ENCODE measurements at regions not wholly inside any gene's neighbourhood (a gene's known extent, or its start where the extent isn't known, plus 50 kb on each side); places are given as distances from the start of the nearest gene placed in this dataset.
A peak's percentile ranks its signal among the peaks of the same experiment; 100 is the strongest.

- Mint-ChIP-seq H3K27ac (peak overlapping the region; percentile 90), H3K4me1 (peaks cover 68% of the 10 kb centered on the region), H3K27me3 (ENCODE audit: low read depth) (no peaks in the 10 kb centered on the region), H3K36me3 (peaks cover 11% of the 10 kb centered on the region), H3K4me3 (no peak overlapping the region), H3K9me3 (peaks cover 15% of the 10 kb centered on the region)
- TF ChIP-seq, protein P1, sequence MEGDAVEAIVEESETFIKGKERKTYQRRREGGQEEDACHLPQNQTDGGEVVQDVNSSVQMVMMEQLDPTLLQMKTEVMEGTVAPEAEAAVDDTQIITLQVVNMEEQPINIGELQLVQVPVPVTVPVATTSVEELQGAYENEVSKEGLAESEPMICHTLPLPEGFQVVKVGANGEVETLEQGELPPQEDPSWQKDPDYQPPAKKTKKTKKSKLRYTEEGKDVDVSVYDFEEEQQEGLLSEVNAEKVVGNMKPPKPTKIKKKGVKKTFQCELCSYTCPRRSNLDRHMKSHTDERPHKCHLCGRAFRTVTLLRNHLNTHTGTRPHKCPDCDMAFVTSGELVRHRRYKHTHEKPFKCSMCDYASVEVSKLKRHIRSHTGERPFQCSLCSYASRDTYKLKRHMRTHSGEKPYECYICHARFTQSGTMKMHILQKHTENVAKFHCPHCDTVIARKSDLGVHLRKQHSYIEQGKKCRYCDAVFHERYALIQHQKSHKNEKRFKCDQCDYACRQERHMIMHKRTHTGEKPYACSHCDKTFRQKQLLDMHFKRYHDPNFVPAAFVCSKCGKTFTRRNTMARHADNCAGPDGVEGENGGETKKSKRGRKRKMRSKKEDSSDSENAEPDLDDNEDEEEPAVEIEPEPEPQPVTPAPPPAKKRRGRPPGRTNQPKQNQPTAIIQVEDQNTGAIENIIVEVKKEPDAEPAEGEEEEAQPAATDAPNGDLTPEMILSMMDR (IDR thresholded peaks at IDR 0.05; ENCODE audit: unreplicated experiment), result no peak
- no peak for DNase-seq (ENCODE audit: low spot score in 2 of 2, unreplicated experiment in 2 of 2)
Observed at GRCh38 chr5:124124711-124125229, 612.8 kb downstream of the CSNK1G3 start.

DNA sequence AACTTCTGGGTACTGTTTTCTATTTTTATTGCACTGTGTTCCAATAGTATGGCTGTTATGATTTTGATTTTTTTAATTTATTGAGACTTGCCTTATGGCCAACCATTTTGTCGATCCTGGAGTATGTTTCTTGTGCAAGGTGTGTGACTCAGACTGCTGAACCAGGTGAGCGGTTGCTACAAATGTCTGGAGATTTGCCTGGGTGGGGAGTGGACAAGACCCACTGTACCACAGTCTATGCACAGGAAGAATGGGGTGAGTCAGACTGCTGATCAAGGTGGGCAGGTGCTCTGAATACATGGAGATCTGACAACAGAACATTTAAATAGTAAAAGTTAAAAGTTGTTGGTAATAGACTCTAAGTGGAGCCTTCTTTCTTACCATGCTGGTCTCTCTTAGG is 609.2 kb downstream of the CSNK1G3 start:
- H3K9me3 Mint-ChIP-seq, result peaks cover 33% of the 10 kb centered on the region
- no peak overlapping the region for H3K27ac Mint-ChIP-seq
- H3K27me3 Mint-ChIP-seq (ENCODE audit: low read depth), result no peaks in the 10 kb centered on the region
- no peak overlapping the region for H3K4me3 Mint-ChIP-seq
- peaks cover 22% of the 10 kb centered on the region for H3K36me3 Mint-ChIP-seq
- TF ChIP-seq, protein P1 (IDR thresholded peaks at IDR 0.05; ENCODE audit: unreplicated experiment), result no peak
- peaks cover 39% of the 10 kb centered on the region for H3K4me1 Mint-ChIP-seq
- DNase-seq (ENCODE audit: low spot score in 2 of 2, unreplicated experiment in 2 of 2), result no peak

DNA sequence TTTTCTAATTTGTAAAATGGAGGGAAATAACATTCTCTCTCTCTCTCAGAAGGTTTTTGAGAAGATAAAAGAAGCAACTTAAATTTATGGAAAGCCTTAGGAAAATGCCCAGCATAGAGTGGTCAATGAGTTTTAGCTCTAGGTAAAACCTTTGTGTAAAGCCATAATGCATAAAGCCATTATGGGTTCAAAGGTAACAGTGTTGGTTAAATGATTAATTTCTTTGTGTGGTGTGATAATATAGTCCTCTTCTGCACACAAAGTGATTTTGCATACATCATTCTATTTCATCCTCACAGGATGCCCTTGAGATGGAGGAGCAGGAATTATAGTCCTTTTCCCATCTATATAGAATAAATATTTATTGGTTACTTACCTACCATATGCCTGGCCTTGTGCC is 602.9 kb downstream of the CSNK1G3 start:
- Mint-ChIP-seq H3K27me3 (ENCODE audit: low read depth) (no peaks in the 10 kb centered on the region), H3K36me3 (peaks cover 12% of the 10 kb centered on the region), H3K4me1 (no peaks in the 10 kb centered on the region), H3K27ac (no peak overlapping the region), H3K9me3 (peaks cover 19% of the 10 kb centered on the region), H3K4me3 (no peak overlapping the region)
- TF ChIP-seq, protein P1 (IDR thresholded peaks at IDR 0.05; ENCODE audit: unreplicated experiment), result no peak
- DNase-seq (ENCODE audit: low spot score in 2 of 2, unreplicated experiment in 2 of 2), result no peak

GRCh38 chr5:124111886-124112285 is 599.9 kb downstream of the CSNK1G3 start:
- H3K27ac Mint-ChIP-seq, result no peak overlapping the region
- no peaks in the 10 kb centered on the region for H3K4me1 Mint-ChIP-seq
- H3K4me3 Mint-ChIP-seq, result no peak overlapping the region
- no peaks in the 10 kb centered on the region for H3K9me3 Mint-ChIP-seq
- TF ChIP-seq, protein P1 (IDR thresholded peaks at IDR 0.05; ENCODE audit: unreplicated experiment), result no peak
- H3K27me3 Mint-ChIP-seq (ENCODE audit: low read depth), result no peaks in the 10 kb centered on the region
- DNase-seq (ENCODE audit: low spot score in 2 of 2, unreplicated experiment in 2 of 2), result no peak
- no peaks in the 10 kb centered on the region for H3K36me3 Mint-ChIP-seq

DNA sequence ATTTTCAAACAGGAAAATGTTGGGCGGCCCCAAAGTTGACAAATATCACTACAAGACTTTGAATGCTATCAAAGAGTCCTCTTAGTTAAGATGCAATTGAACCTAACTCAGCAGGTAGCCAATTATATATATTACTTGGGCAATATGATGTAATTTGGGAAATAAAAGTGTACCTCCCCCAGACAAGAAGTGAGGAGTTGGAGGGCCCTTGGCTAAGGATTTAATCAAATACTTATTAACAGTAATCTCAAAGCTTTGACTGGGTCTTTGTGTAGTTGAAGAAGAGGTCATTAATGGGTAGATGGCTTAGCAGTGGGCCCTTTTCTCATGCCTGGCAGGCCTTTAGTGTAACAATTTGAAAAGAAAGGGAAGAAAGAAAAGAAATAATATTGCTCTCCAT is 599.0 kb downstream of the CSNK1G3 start:
- no peak overlapping the region for H3K4me3 Mint-ChIP-seq
- TF ChIP-seq, protein P1 (IDR thresholded peaks at IDR 0.05; ENCODE audit: unreplicated experiment), result no peak
- H3K27me3 Mint-ChIP-seq (ENCODE audit: low read depth), result no peaks in the 10 kb centered on the region
- H3K36me3 Mint-ChIP-seq, result no peaks in the 10 kb centered on the region
- no peak for DNase-seq (ENCODE audit: low spot score in 2 of 2, unreplicated experiment in 2 of 2)
- no peaks in the 10 kb centered on the region for H3K9me3 Mint-ChIP-seq
- H3K27ac Mint-ChIP-seq, result no peak overlapping the region
- no peaks in the 10 kb centered on the region for H3K4me1 Mint-ChIP-seq

- peaks cover 4% of the 10 kb centered on the region for H3K4me1 Mint-ChIP-seq
- H3K27me3 Mint-ChIP-seq (ENCODE audit: low read depth), result no peaks in the 10 kb centered on the region
- no peak overlapping the region for H3K27ac Mint-ChIP-seq
- TF ChIP-seq, protein P1 (IDR thresholded peaks at IDR 0.05; ENCODE audit: unreplicated experiment), result no peak
- no peak for DNase-seq (ENCODE audit: low spot score in 2 of 2, unreplicated experiment in 2 of 2)
- no peak overlapping the region for H3K4me3 Mint-ChIP-seq
- no peaks in the 10 kb centered on the region for H3K9me3 Mint-ChIP-seq
- H3K36me3 Mint-ChIP-seq, result no peaks in the 10 kb centered on the region
Observed at GRCh38 chr5:124105326-124105725, 593.3 kb downstream of the CSNK1G3 start.
